Karpas-422 (cell line): ENCODE measurements at regions not wholly inside any gene's neighbourhood (a gene's known extent, or its start where the extent isn't known, plus 50 kb on each side); places are given as distances from the start of the nearest gene placed in this dataset.

Experiments used
- DNase-seq: peaks from one replicate; pipeline ENCODE4 v3.0.0-alpha.2; 2015
- H2AFZ ChIP-seq: fragments of 200-600 bp; sonication (generic); 2 replicates; pipeline ENCODE4 v1.6.1; 2014; ENCODE audit warnings: antibody characterized with exemption, low read length, mixed read lengths
- H3K27ac ChIP-seq: fragments of 200-600 bp; sonication (generic); 2 replicates; pipeline ENCODE4 v1.5.1; 2014; ENCODE audit warnings: mild to moderate bottlenecking, low read length, moderate library complexity
- H3K27me3 ChIP-seq: fragments of 200-600 bp; sonication (generic); 2 replicates; pipeline ENCODE4 v1.6.1; 2014; ENCODE audit warnings: low read length, mixed read lengths
- H3K36me3 ChIP-seq: fragments of 200-600 bp; sonication (generic); 2 replicates; pipeline ENCODE4 v1.6.1; 2014; ENCODE audit warnings: low read length, mixed read lengths; ENCODE audit not compliant: insufficient read depth
- H3K4me1 ChIP-seq: fragments of 200-600 bp; sonication (generic); 2 replicates; pipeline ENCODE4 v1.6.1; 2014; ENCODE audit warnings: mild to moderate bottlenecking, low read length, mixed read lengths
- H3K4me2 ChIP-seq: fragments of 200-600 bp; sonication (generic); 2 replicates; pipeline ENCODE4 v1.6.1; 2014; ENCODE audit warnings: low read length, low read depth, mild to moderate bottlenecking; ENCODE audit not compliant: poor library complexity, severe bottlenecking
- H3K4me3 ChIP-seq: fragments of 200-600 bp; sonication (generic); 2 replicates; pipeline ENCODE4 v1.5.1; 2014; ENCODE audit warnings: mild to moderate bottlenecking, antibody characterized with exemption, low read length, mixed read lengths
- H3K79me2 ChIP-seq: fragments of 200-600 bp; sonication (generic); 2 replicates; pipeline ENCODE4 v1.6.1; 2014; ENCODE audit warnings: mild to moderate bottlenecking, low read length, mixed read lengths
- H3K9ac ChIP-seq: fragments of 200-600 bp; sonication (generic); 2 replicates; pipeline ENCODE4 v1.6.0; 2014; ENCODE audit warnings: low read length
- H3K9me2 ChIP-seq: fragments of 200-600 bp; sonication (generic), shearing (Covaris generic); replicated peaks from 2 replicates; pipeline ENCODE4 v1.6.0; 2014; ENCODE audit warnings: mild to moderate bottlenecking, low read length, moderate library complexity; ENCODE audit not compliant: insufficient read depth
- H3K9me3 ChIP-seq: fragments of 300-700, 200-600 bp; sonication (generic); 2 replicates; pipeline ENCODE4 v1.6.1; 2014; ENCODE audit warnings: low read length, mixed read lengths
- H4K20me1 ChIP-seq: fragments of 200-600 bp; sonication (generic); 2 replicates; pipeline ENCODE4 v1.6.1; 2014; ENCODE audit warnings: mild to moderate bottlenecking, antibody characterized with exemption, low read length, low read depth; ENCODE audit not compliant: insufficient read depth

GRCh38 chr15:47961401-47962090 is 159.2 kb upstream of the SLC24A5 start:
- H3K9ac ChIP-seq: no peak overlapping the region
- H3K9me2 ChIP-seq: no peaks in the 10 kb centered on the region
- H3K79me2 ChIP-seq: no peaks in the 10 kb centered on the region
- H3K4me1 ChIP-seq: peaks cover 2% of the 10 kb centered on the region; the same call in 1 of the 2 replicates
- no peaks in the 10 kb centered on the region for H3K36me3 ChIP-seq
- no peak overlapping the region for H3K27ac ChIP-seq
- H3K4me3 ChIP-seq: no peak overlapping the region
- no peak overlapping the region for H3K4me2 ChIP-seq
- no peaks in the 10 kb centered on the region for H4K20me1 ChIP-seq
- DNase-seq: no peak
- H2AFZ ChIP-seq: no peak overlapping the region
- no peaks in the 10 kb centered on the region for H3K27me3 ChIP-seq
- no peaks in the 10 kb centered on the region for H3K9me3 ChIP-seq

- no peak overlapping the region for H2AFZ ChIP-seq
- no peak overlapping the region for H3K27ac ChIP-seq
- H3K9me2 ChIP-seq: no peaks in the 10 kb centered on the region
- no peaks in the 10 kb centered on the region for H3K9me3 ChIP-seq
- H4K20me1 ChIP-seq: no peaks in the 10 kb centered on the region
- no peaks in the 10 kb centered on the region for H3K79me2 ChIP-seq
- no peak overlapping the region for H3K9ac ChIP-seq
- peaks cover 2% of the 10 kb centered on the region; the same call in 1 of the 2 replicates for H3K4me1 ChIP-seq
- H3K4me3 ChIP-seq: no peak overlapping the region
- no peak overlapping the region for H3K4me2 ChIP-seq
- DNase-seq: no peak
- no peaks in the 10 kb centered on the region for H3K27me3 ChIP-seq
- no peaks in the 10 kb centered on the region for H3K36me3 ChIP-seq
Measured at GRCh38 chr15:47963265-47963664, 157.5 kb upstream of the SLC24A5 start.

- no peak for DNase-seq
- H3K9me2 ChIP-seq: no peaks in the 10 kb centered on the region
- no peaks in the 10 kb centered on the region for H3K79me2 ChIP-seq
- H3K27me3 ChIP-seq: no peaks in the 10 kb centered on the region
- H3K4me2 ChIP-seq: no peak overlapping the region
- H3K9ac ChIP-seq: no peak overlapping the region
- H3K4me1 ChIP-seq: peaks cover 2% of the 10 kb centered on the region; the same call in 1 of the 2 replicates
- H4K20me1 ChIP-seq: no peaks in the 10 kb centered on the region
- H3K27ac ChIP-seq: no peak overlapping the region
- H3K36me3 ChIP-seq: no peaks in the 10 kb centered on the region
- H2AFZ ChIP-seq: no peak overlapping the region
- H3K9me3 ChIP-seq: no peaks in the 10 kb centered on the region
- H3K4me3 ChIP-seq: no peak overlapping the region
Measured at GRCh38 chr15:47964229-47964628, 156.6 kb upstream of the SLC24A5 start.

GRCh38 chr15:47965297-47965696 is 155.5 kb upstream of the SLC24A5 start:
- Histone ChIP-seq H3K4me3 (no peak overlapping the region), H3K4me1 (peaks cover 2% of the 10 kb centered on the region; the same call in 1 of the 2 replicates)

GRCh38 chr15:47968593-47968992 is 152.2 kb upstream of the SLC24A5 start:
- H2AFZ ChIP-seq: no peak overlapping the region
- no peaks in the 10 kb centered on the region for H3K9me2 ChIP-seq
- H3K27ac ChIP-seq: no peak overlapping the region
- no peaks in the 10 kb centered on the region for H3K9me3 ChIP-seq
- H3K4me3 ChIP-seq: no peak overlapping the region
- H3K79me2 ChIP-seq: no peaks in the 10 kb centered on the region
- H3K27me3 ChIP-seq: no peaks in the 10 kb centered on the region
- H3K9ac ChIP-seq: no peak overlapping the region
- H3K36me3 ChIP-seq: no peaks in the 10 kb centered on the region
- H3K4me2 ChIP-seq: no peak overlapping the region
- no peaks in the 10 kb centered on the region for H3K4me1 ChIP-seq
- no peaks in the 10 kb centered on the region for H4K20me1 ChIP-seq
- DNase-seq: no peak

More at GRCh38 chr15:47965297-47965696, 155.5 kb upstream of the SLC24A5 start:
- no peaks in the 10 kb centered on the region for H3K79me2 ChIP-seq
- DNase-seq: no peak
- H3K9ac ChIP-seq: no peak overlapping the region
- no peak overlapping the region for H2AFZ ChIP-seq
- H3K9me3 ChIP-seq: no peaks in the 10 kb centered on the region
- no peak overlapping the region for H3K27ac ChIP-seq
- H4K20me1 ChIP-seq: no peaks in the 10 kb centered on the region
- no peaks in the 10 kb centered on the region for H3K36me3 ChIP-seq
- no peak overlapping the region for H3K4me2 ChIP-seq
- H3K9me2 ChIP-seq: no peaks in the 10 kb centered on the region
- no peaks in the 10 kb centered on the region for H3K27me3 ChIP-seq

- Histone ChIP-seq H3K36me3 (no peaks in the 10 kb centered on the region), H3K4me2 (no peak overlapping the region), H3K9me3 (no peaks in the 10 kb centered on the region), H3K79me2 (no peaks in the 10 kb centered on the region), H3K9me2 (no peaks in the 10 kb centered on the region), H3K27me3 (no peaks in the 10 kb centered on the region), H3K4me3 (no peak overlapping the region), H3K27ac (no peak overlapping the region), H2AFZ (no peak overlapping the region), H4K20me1 (no peaks in the 10 kb centered on the region), H3K4me1 (no peaks in the 10 kb centered on the region), H3K9ac (no peak overlapping the region)
- no peak for DNase-seq
Measured at GRCh38 chr15:47971637-47972036, 149.2 kb upstream of the SLC24A5 start.

GRCh38 chr15:47972738-47973137 is 148.1 kb upstream of the SLC24A5 start:
- Histone ChIP-seq H3K4me2 (no peak overlapping the region), H3K4me1 (no peaks in the 10 kb centered on the region), H3K9me3 (no peaks in the 10 kb centered on the region), H3K27ac (no peak overlapping the region), H3K4me3 (no peak overlapping the region), H3K36me3 (no peaks in the 10 kb centered on the region), H3K79me2 (no peaks in the 10 kb centered on the region), H4K20me1 (no peaks in the 10 kb centered on the region), H3K9ac (no peak overlapping the region), H2AFZ (no peak overlapping the region), H3K27me3 (no peaks in the 10 kb centered on the region), H3K9me2 (no peaks in the 10 kb centered on the region)
- DNase-seq: no peak

- no peak overlapping the region for H3K27ac ChIP-seq
- no peak overlapping the region for H2AFZ ChIP-seq
- H3K4me3 ChIP-seq: no peak overlapping the region
- H3K27me3 ChIP-seq: peaks cover 4% of the 10 kb centered on the region; the same call in 1 of the 2 replicates
- no peak overlapping the region for H3K9ac ChIP-seq
- no peaks in the 10 kb centered on the region for H3K9me2 ChIP-seq
- H3K4me1 ChIP-seq: no peaks in the 10 kb centered on the region
- H3K4me2 ChIP-seq: no peak overlapping the region
- no peaks in the 10 kb centered on the region for H3K36me3 ChIP-seq
- H4K20me1 ChIP-seq: no peaks in the 10 kb centered on the region
- H3K9me3 ChIP-seq: no peaks in the 10 kb centered on the region
- no peak for DNase-seq
- H3K79me2 ChIP-seq: no peaks in the 10 kb centered on the region
Measured at GRCh38 chr15:47974724-47975123, 146.1 kb upstream of the SLC24A5 start.
